SK-N-SH (cell line): ENCODE measurements at regions not wholly inside any gene's neighbourhood (a gene's known extent, or its start where the extent isn't known, plus 50 kb on each side); places are given as distances from the start of the nearest gene placed in this dataset.

Experiments
- CTCF ChIP-seq: fragments of 200-600 bp; sonication (generic); IDR thresholded peaks from 2 replicates; pipeline ENCODE4 v1.6.1; 2017; ENCODE audit warnings: antibody characterized with exemption, mild to moderate bottlenecking, moderate library complexity
- SIN3A ChIP-seq: IDR thresholded peaks from 2 replicates; pipeline ENCODE4 v1.6.1; 2012; ENCODE audit warnings: low read depth, mild to moderate bottlenecking, low read length, moderate library complexity, borderline replicate concordance

GRCh38 chr18:71021030-71021362, 732.2 kb downstream of the SOCS6 start:
- no peak for TF ChIP-seq CTCF
- no peak for TF ChIP-seq SIN3A
